ENCODE measurements at regions not wholly inside any gene's neighbourhood (a gene's known extent, or its start where the extent isn't known, plus 50 kb on each side); places are given as distances from the start of the nearest gene placed in this dataset.

- Histone ChIP-seq H3K4me3 (no peak overlapping the region), H3K9me3 (no peaks in the 10 kb centered on the region), H3K4me1 (no peaks in the 10 kb centered on the region), H3K36me3 (no peaks in the 10 kb centered on the region), H3K27ac (no peak overlapping the region), H3K27me3 (no peaks in the 10 kb centered on the region)
- no peak for DNase-seq
- no peak for TF ChIP-seq CTCF (IDR thresholded peaks at IDR 0.05)
- TF ChIP-seq POLR2A (IDR thresholded peaks at IDR 0.05) = no peak
These were observed 158.2 kb upstream of the SALL3 start for GRCh38 chr18:78821396-78821795.

- no peak overlapping the region for H3K4me3 ChIP-seq
- H3K4me1 ChIP-seq = no peaks in the 10 kb centered on the region
- TF ChIP-seq POLR2A (IDR thresholded peaks at IDR 0.05) (no peak), CTCF (IDR thresholded peaks at IDR 0.05) (no peak)
- H3K27me3 ChIP-seq = no peaks in the 10 kb centered on the region
- H3K27ac ChIP-seq = no peak overlapping the region
- no peaks in the 10 kb centered on the region for H3K36me3 ChIP-seq
- H3K9me3 ChIP-seq = no peaks in the 10 kb centered on the region
- DNase-seq = no peak
These were observed 157.3 kb upstream of the SALL3 start for GRCh38 chr18:78822171-78822948.

- Histone ChIP-seq H3K4me3 (no peak overlapping the region), H3K36me3 (no peaks in the 10 kb centered on the region), H3K27ac (no peak overlapping the region), H3K9me3 (no peaks in the 10 kb centered on the region), H3K27me3 (no peaks in the 10 kb centered on the region), H3K4me1 (no peaks in the 10 kb centered on the region)
- DNase-seq = no peak
- TF ChIP-seq POLR2A (IDR thresholded peaks at IDR 0.05) (no peak), CTCF (IDR thresholded peaks at IDR 0.05) (no peak)
These were observed 156.7 kb upstream of the SALL3 start for GRCh38 chr18:78822949-78823285.

- Histone ChIP-seq H3K27ac (no peak overlapping the region), H3K4me3 (no peak overlapping the region), H3K9me3 (no peaks in the 10 kb centered on the region), H3K27me3 (no peaks in the 10 kb centered on the region), H3K36me3 (no peaks in the 10 kb centered on the region), H3K4me1 (no peaks in the 10 kb centered on the region)
- TF ChIP-seq POLR2A (IDR thresholded peaks at IDR 0.05) = no peak
- TF ChIP-seq CTCF (IDR thresholded peaks at IDR 0.05) = no peak
- DNase-seq = no peak
These were observed 154.4 kb upstream of the SALL3 start for GRCh38 chr18:78825168-78825567.

- no peak for TF ChIP-seq CTCF (IDR thresholded peaks at IDR 0.05)
- no peak for TF ChIP-seq POLR2A (IDR thresholded peaks at IDR 0.05)
These were observed 153.0 kb upstream of the SALL3 start for GRCh38 chr18:78826631-78827030.

GRCh38 chr18:78827141-78827540 lies 152.5 kb upstream of the SALL3 start:
- Histone ChIP-seq H3K9me3 (no peaks in the 10 kb centered on the region), H3K4me3 (no peak overlapping the region), H3K36me3 (no peaks in the 10 kb centered on the region), H3K27me3 (no peaks in the 10 kb centered on the region), H3K4me1 (no peaks in the 10 kb centered on the region), H3K27ac (no peak overlapping the region)
- TF ChIP-seq POLR2A (IDR thresholded peaks at IDR 0.05) = no peak
- no peak for TF ChIP-seq CTCF (IDR thresholded peaks at IDR 0.05)
- no peak for DNase-seq

More at GRCh38 chr18:78826631-78827030, 153.0 kb upstream of the SALL3 start:
- Histone ChIP-seq H3K9me3 (no peaks in the 10 kb centered on the region), H3K4me1 (no peaks in the 10 kb centered on the region), H3K4me3 (no peak overlapping the region), H3K27me3 (no peaks in the 10 kb centered on the region), H3K36me3 (no peaks in the 10 kb centered on the region), H3K27ac (no peak overlapping the region)
- no peak for DNase-seq
